ENCODE measurements at regions not wholly inside any gene's neighbourhood (a gene's known extent, or its start where the extent isn't known, plus 50 kb on each side); places are given as distances from the start of the nearest gene placed in this dataset.

DNA sequence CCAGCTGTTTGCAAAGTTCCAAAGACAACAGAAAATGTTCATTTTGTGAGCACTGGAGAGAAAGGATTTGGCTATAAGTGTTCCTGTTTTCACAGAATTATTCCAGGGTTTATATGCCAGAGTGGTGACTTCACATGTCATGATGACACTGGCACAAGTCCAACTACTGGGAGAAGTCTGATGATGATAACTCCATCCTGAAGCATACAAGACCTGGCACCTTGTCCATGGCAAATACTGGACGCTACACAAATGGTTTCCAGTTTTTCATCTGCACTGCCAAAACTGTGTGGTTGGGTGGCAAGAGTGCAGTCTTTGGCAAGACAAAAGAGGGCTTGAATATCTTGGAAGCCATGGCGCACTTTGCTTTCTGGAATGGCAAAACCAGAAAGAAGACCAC is 385.0 kb downstream of the CDH11 start:
- TF ChIP-seq, protein P1, sequence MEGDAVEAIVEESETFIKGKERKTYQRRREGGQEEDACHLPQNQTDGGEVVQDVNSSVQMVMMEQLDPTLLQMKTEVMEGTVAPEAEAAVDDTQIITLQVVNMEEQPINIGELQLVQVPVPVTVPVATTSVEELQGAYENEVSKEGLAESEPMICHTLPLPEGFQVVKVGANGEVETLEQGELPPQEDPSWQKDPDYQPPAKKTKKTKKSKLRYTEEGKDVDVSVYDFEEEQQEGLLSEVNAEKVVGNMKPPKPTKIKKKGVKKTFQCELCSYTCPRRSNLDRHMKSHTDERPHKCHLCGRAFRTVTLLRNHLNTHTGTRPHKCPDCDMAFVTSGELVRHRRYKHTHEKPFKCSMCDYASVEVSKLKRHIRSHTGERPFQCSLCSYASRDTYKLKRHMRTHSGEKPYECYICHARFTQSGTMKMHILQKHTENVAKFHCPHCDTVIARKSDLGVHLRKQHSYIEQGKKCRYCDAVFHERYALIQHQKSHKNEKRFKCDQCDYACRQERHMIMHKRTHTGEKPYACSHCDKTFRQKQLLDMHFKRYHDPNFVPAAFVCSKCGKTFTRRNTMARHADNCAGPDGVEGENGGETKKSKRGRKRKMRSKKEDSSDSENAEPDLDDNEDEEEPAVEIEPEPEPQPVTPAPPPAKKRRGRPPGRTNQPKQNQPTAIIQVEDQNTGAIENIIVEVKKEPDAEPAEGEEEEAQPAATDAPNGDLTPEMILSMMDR (IDR thresholded peaks at IDR 0.05), result no peak
- no peak for TF ChIP-seq POLR2AphosphoS5 (IDR thresholded peaks at IDR 0.05; ENCODE audit: low read depth, low read length)
